HUES6 (cell line): ENCODE measurements at regions not wholly inside any gene's neighbourhood (a gene's known extent, or its start where the extent isn't known, plus 50 kb on each side); places are given as distances from the start of the nearest gene placed in this dataset.

Source experiments
- H3K27ac ChIP-seq: 2 replicates; pipeline ENCODE4 v1.7.0; 2013; ENCODE audit warnings: low read depth, mild to moderate bottlenecking, low read length, inconsistent platforms
- H3K27me3 ChIP-seq: 2 replicates; pipeline ENCODE4 v1.6.1; 2013; ENCODE audit warnings: low read length; ENCODE audit not compliant: control insufficient read depth, insufficient read depth
- H3K36me3 ChIP-seq: 2 replicates; pipeline ENCODE4 v1.6.1; 2013; ENCODE audit warnings: low read length; ENCODE audit not compliant: control insufficient read depth, insufficient read depth
- H3K4me1 ChIP-seq: 2 replicates; pipeline ENCODE4 v1.6.1; 2013; ENCODE audit warnings: low read length; ENCODE audit not compliant: control insufficient read depth, insufficient read depth
- H3K4me3 ChIP-seq: 2 replicates; pipeline ENCODE4 v1.5.1; 2013; ENCODE audit warnings: low read depth, low read length
- H3K9ac ChIP-seq: one replicate; pipeline ENCODE4 v1.6.1; 2013; ENCODE audit warnings: mild to moderate bottlenecking, low read length
- H3K9me3 ChIP-seq: 2 replicates; pipeline ENCODE4 v1.6.1; 2013; ENCODE audit warnings: low read depth, low read length; ENCODE audit not compliant: control insufficient read depth, insufficient read depth

DNA sequence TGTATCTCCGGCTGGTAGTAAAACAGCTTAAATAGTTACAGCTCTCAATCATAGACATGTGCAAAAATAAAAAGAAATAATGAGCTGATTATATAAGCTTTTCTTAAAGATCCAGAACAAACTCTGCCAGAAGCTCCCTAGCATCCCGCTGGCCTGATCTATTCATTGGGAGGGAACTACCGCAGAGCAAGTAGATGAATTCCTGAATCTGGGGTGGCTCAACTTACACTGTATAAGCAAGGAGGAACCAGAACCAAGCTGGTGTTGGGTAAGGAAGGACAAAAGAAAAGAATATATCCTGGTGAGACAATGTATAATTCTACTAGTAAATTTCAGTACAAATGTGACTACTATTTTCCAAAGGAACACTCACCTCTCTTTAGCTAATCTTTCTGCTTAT is 1122.2 kb downstream of the OLFM4 start:
- Histone ChIP-seq H3K4me3 (no peak overlapping the region), H3K9me3 (no peaks in the 10 kb centered on the region), H3K27ac (no peak overlapping the region), H3K36me3 (no peaks in the 10 kb centered on the region), H3K27me3 (no peaks in the 10 kb centered on the region), H3K9ac (no peak overlapping the region), H3K4me1 (peaks cover 15% of the 10 kb centered on the region; the same call in 1 of the 2 replicates)

DNA sequence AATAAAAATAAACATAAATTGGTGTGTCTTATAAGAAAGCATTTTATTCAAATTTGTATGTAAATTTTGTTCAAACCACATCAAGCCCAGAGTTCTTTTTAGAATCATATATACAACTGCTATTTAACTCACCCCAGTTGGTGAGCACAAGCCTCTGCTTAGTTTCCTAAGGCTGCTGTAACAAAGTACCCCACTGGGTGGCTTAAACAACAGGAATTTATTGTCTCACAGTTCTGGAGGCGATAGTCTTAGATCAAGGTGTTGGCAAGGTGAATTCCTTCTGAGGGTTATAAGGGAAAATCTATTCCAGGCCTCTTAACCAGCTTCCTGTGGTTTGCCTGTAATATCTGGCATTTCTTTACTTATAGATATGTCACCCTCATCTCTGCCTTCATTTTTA is 1133.5 kb downstream of the OLFM4 start:
- no peak overlapping the region for H3K4me3 ChIP-seq
- no peaks in the 10 kb centered on the region for H3K36me3 ChIP-seq
- no peaks in the 10 kb centered on the region for H3K9me3 ChIP-seq
- no peaks in the 10 kb centered on the region for H3K27me3 ChIP-seq
- H3K4me1 ChIP-seq = peaks cover 23% of the 10 kb centered on the region; the same call in 1 of the 2 replicates
- H3K9ac ChIP-seq = no peak overlapping the region
- H3K27ac ChIP-seq = no peak overlapping the region

DNA sequence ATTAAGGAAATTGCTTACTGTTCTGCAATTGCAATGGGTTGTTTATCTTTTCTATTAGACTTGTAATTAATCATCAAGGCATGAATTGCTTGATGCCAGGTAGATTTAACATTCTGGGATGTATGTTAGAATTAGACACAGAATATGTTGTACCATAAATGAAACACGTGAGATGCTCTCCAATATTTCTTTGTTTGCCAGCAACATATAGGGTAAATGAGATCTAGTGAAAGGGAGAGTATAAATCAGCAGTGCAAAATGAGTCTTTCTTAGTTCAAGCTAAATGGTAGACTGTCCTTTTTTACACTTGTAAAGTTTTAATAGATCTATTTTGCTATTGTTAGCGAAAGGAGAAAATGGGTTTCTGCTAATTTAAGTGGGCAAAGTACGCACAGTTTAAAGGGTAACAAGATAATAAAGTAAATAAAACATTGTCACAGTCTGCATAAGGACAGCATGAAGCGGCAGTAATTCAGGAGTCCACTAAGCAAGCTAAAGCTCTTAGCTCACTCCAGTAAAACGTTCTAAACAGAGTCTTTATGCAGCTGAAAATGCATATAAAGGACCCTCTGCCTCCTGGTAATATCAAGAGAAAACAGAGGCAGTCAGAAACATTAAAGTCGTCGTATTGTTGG is 1137.1 kb downstream of the OLFM4 start:
- Histone ChIP-seq H3K9ac (no peak overlapping the region), H3K27me3 (no peaks in the 10 kb centered on the region), H3K9me3 (no peaks in the 10 kb centered on the region), H3K36me3 (no peaks in the 10 kb centered on the region), H3K27ac (no peak overlapping the region), H3K4me3 (no peak overlapping the region), H3K4me1 (peaks cover 25% of the 10 kb centered on the region; the same call in 1 of the 2 replicates)

DNA sequence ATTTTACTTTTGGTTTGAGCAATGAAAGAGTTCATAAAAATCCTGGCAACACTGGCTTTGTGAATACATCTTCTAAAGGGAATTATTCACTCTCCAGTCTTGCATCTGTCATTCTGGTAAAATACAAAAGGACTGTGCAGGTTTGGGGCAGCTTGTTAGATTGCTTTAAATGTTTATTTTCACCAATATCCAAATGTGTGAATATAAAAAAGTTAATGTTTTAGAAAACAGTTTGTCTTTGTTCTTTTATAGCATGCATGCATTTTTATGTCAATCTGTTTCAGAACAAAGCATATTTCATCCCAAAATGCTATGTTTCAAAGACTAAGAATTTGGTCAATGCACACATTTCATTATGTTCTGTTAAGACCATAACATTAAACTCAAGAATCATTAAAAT is 1145.4 kb downstream of the OLFM4 start:
- Histone ChIP-seq H3K36me3 (no peaks in the 10 kb centered on the region), H3K9me3 (peaks cover 5% of the 10 kb centered on the region), H3K27me3 (no peaks in the 10 kb centered on the region), H3K27ac (no peak overlapping the region), H3K4me1 (peaks cover 10% of the 10 kb centered on the region; the same call in 1 of the 2 replicates), H3K9ac (no peak overlapping the region), H3K4me3 (no peak overlapping the region)

DNA sequence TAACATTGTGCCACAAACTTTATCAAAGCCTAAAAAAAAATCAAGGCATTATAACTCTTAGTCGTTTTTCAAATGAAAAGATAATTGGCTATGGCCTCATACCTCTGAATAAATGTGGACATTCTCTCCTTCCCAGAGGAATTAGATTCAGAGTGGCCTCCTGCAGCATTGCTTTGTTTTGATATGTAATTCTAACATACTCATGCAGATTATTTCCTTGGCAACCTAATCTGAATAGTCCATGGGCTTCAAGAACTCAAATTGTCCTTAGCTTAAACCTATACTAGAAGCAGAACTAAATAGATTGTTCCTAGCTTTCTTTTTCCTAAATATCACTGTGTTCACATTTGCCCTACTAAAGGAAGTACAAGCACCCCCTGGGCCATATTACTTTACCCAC is 1146.9 kb downstream of the OLFM4 start:
- Histone ChIP-seq H3K4me3 (no peak overlapping the region), H3K36me3 (no peaks in the 10 kb centered on the region), H3K27ac (no peak overlapping the region)

DNA sequence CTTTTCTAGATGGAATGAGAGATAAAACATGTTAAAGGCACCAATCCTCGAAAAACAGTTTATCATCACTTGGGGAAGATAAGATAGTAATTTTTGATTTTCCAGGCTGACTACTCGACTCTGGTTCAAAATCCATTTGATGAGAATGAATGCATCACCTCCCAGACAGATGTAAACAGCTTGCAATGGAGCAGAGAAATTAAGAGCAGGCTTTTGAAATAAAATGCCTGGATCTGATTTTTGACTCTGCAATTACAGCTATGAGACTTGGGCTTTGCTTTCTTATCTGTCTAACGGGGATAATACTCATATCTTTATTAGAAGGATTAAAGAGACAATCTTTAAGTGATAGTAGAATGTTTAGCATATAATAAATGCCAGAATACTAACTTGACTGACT is 1148.9 kb downstream of the OLFM4 start:
- H3K9me3 ChIP-seq = peaks cover 5% of the 10 kb centered on the region
- H3K27me3 ChIP-seq = no peaks in the 10 kb centered on the region
- peaks cover 18% of the 10 kb centered on the region for H3K4me1 ChIP-seq
- no peak overlapping the region for H3K4me3 ChIP-seq
- no peak overlapping the region for H3K27ac ChIP-seq
- H3K36me3 ChIP-seq = no peaks in the 10 kb centered on the region
- no peak overlapping the region for H3K9ac ChIP-seq

More for the DNA sequence above, 1146.9 kb downstream of the OLFM4 start:
- peaks cover 5% of the 10 kb centered on the region for H3K9me3 ChIP-seq
- peaks cover 16% of the 10 kb centered on the region for H3K4me1 ChIP-seq
- H3K9ac ChIP-seq = no peak overlapping the region
- H3K27me3 ChIP-seq = no peaks in the 10 kb centered on the region

DNA sequence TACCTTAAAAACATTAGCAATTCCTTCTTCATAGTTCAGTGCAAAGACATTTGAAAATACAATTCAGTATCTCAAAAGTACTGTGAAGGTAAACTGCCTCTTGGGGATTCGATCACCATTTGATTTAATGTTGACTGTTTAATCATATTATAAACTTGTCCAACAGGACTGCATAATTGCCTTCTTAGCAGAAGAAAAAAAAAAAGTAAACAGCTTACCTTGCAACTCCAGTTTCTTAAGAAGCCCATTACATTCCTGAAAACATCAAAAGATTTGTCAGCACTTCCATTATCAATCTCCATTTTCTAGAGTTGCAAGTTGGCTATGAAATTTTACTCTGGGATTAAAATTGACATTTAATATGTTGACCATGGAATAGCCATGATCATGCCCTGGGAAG is 1154.6 kb downstream of the OLFM4 start:
- H3K9me3 ChIP-seq = no peaks in the 10 kb centered on the region
- no peaks in the 10 kb centered on the region for H3K36me3 ChIP-seq
- no peaks in the 10 kb centered on the region for H3K27me3 ChIP-seq
- H3K4me1 ChIP-seq = peaks cover 50% of the 10 kb centered on the region
- no peak overlapping the region for H3K4me3 ChIP-seq
- H3K27ac ChIP-seq = no peak overlapping the region
- H3K9ac ChIP-seq = no peak overlapping the region

DNA sequence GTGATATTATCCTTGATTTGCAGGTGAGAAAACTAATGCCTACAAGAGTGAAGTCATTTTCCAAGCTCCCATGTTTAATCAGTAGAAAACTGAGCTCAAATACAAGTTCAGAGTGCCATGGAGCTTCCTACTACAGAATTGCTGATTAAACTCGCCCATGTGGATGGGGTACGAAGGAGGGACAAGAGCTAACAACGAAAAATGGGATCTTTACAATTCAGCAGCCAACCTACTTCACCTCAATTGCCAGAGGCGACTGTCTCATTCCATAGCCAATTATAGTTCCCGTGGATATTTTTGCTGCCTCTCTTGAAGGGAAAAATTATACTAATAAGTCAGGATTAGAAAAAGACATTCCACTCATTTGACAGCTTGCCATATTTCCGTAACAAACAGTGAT is 1155.1 kb downstream of the OLFM4 start:
- H3K27me3 ChIP-seq = no peaks in the 10 kb centered on the region
- H3K36me3 ChIP-seq = no peaks in the 10 kb centered on the region
- H3K4me3 ChIP-seq = no peak overlapping the region
- peaks cover 50% of the 10 kb centered on the region for H3K4me1 ChIP-seq
- no peak overlapping the region for H3K27ac ChIP-seq
- H3K9me3 ChIP-seq = no peaks in the 10 kb centered on the region
- no peak overlapping the region for H3K9ac ChIP-seq

DNA sequence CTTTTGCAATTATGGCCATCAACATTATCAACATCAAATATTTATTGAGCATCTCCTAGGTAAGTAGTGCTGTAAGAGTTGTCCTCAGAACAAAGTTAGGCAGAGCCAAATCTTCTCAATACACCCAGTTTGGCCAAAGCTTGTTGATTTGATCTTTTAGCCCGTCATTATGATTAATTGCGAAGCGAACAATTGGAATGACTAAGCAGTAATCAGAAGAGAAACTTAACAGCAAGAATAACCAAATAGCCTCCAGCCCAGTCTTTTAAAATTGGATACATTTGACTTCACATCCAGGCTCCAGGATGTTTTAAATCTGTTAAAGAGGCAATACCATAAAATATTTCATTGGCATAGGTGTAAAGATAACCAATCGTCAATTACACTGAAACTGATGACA is 1156.0 kb downstream of the OLFM4 start:
- H3K27ac ChIP-seq = no peak overlapping the region
- H3K9me3 ChIP-seq = no peaks in the 10 kb centered on the region
- no peak overlapping the region for H3K4me3 ChIP-seq
- H3K9ac ChIP-seq = no peak overlapping the region
- H3K4me1 ChIP-seq = peaks cover 52% of the 10 kb centered on the region
- no peaks in the 10 kb centered on the region for H3K27me3 ChIP-seq
- no peaks in the 10 kb centered on the region for H3K36me3 ChIP-seq

DNA sequence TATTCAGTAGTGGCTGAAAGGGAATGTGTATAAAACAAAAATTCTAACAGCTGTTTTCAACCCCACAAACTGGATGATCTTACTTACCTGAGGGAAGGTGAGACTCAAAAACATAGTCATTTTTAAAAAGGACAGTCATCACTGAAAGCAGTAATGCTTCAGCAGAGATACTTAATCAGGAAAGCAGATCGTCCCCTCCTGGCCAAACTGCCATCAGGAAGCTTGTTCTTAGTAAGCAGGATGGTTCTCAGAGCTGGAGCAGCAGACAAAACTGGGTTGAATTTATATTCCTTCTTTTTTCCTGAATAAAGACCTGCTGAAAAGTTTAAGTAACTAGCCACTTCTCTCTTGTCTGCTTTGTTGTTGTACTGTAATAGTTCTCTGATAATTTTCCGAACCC is 1156.5 kb downstream of the OLFM4 start:
- peaks cover 54% of the 10 kb centered on the region for H3K4me1 ChIP-seq
- H3K9me3 ChIP-seq = no peaks in the 10 kb centered on the region
- peak overlapping the region; percentile 27; the same call in 1 of the 2 replicates for H3K27ac ChIP-seq

DNA sequence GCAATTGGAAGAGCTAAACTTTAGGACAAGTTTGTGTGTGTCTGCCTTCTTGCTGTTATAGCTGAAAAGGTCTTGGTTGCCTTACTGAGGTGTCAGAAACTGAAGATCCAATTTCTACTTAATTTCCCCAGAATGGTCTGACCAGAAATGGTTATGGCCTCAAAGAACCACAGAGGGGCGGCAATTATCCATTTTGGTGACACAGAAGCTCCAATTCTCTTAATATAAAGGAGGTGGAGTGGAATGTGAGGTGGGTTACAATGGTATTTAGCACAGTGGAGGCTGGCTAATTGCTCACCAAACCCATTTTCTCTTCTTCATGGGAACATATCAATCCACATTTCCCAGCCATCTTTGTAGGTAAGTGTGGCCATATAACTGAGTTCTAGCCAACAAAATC is 1157.2 kb downstream of the OLFM4 start:
- Histone ChIP-seq H3K27ac (peak overlapping the region; percentile 27; the same call in 1 of the 2 replicates), H3K4me3 (no peak overlapping the region), H3K27me3 (no peaks in the 10 kb centered on the region)

More for the DNA sequence above, 1156.5 kb downstream of the OLFM4 start:
- Histone ChIP-seq H3K4me3 (no peak overlapping the region), H3K36me3 (no peaks in the 10 kb centered on the region), H3K27me3 (no peaks in the 10 kb centered on the region), H3K9ac (peak overlapping the region; percentile 49)

More for the DNA sequence above, 1157.2 kb downstream of the OLFM4 start:
- no peaks in the 10 kb centered on the region for H3K9me3 ChIP-seq
- peak overlapping the region; percentile 49 for H3K9ac ChIP-seq
- peaks cover 48% of the 10 kb centered on the region for H3K4me1 ChIP-seq
- H3K36me3 ChIP-seq = no peaks in the 10 kb centered on the region
